IMR-90 (cell line): ENCODE measurements at regions not wholly inside any gene's neighbourhood (a gene's known extent, or its start where the extent isn't known, plus 50 kb on each side); places are given as distances from the start of the nearest gene placed in this dataset.
A peak's percentile ranks its signal among the peaks of the same experiment; 100 is the strongest.

ENCODE experiments used
- ATAC-seq: fragments of 200-7000 bp; cut with Tn5 transposase; 2 replicates; pipeline ENCODE4 v1.9.1; 2020; ENCODE audit warnings: low read depth, mild to moderate bottlenecking, moderate library complexity
- BruUV-seq: library from RNA; stranded (reverse); fragments of 400-500 nt; replicated peaks from 2 replicates; lab custom pipeline; 2021; lab: Mats Ljungman, UMichigan
- CTCF ChIA-PET: fragments of 300-600 bp; formaldehyde crosslinking; extraction: SDS; loops from one replicate; lab custom pipeline; 2021; ENCODE audit warnings: antibody characterized with exemption; lab: Yijun Ruan, JAX
- POLR2A ChIA-PET: fragments of 300-600 bp; sonication (Branson Sonifier 250); formaldehyde crosslinking; loops from one replicate; lab custom pipeline; 2022; ENCODE audit warnings: antibody characterized with exemption; ENCODE audit not compliant: unreplicated experiment; lab: Charles Lee
- DNase-seq: peaks from one replicate; pipeline ENCODE4 v3.0.0; 2013
- H2AFZ ChIP-seq: replicated peaks from 2 replicates; pipeline ENCODE3; 2013; ENCODE audit warnings: low read length, mild to moderate bottlenecking; ENCODE audit not compliant: poor library complexity
- H2AK5ac ChIP-seq: 2 replicates; pipeline ENCODE4 v1.6.1; 2013; ENCODE audit warnings: low read depth, low read length, inconsistent platforms
- H2AK9ac ChIP-seq: replicated peaks from 2 replicates; pipeline ENCODE3; 2013; ENCODE audit warnings: mild to moderate bottlenecking, low read depth, low read length, moderate library complexity; ENCODE audit not compliant: poor library complexity
- H2BK120ac ChIP-seq: 2 replicates; pipeline ENCODE4 v1.6.1; 2013; ENCODE audit warnings: low read depth, low read length, inconsistent platforms
- H2BK15ac ChIP-seq: 3 replicates; pipeline ENCODE4 v1.6.1; 2013; ENCODE audit warnings: low read depth, low read length, inconsistent platforms
- H2BK20ac ChIP-seq: 2 replicates; pipeline ENCODE4 v1.6.1; 2013; ENCODE audit warnings: low read depth, mild to moderate bottlenecking, inconsistent platforms, low read length, moderate library complexity
- H2BK5ac ChIP-seq: 2 replicates; pipeline ENCODE4 v1.6.1; 2013; ENCODE audit warnings: mild to moderate bottlenecking, low read depth, low read length, inconsistent platforms; ENCODE audit not compliant: poor library complexity, severe bottlenecking
- H3K14ac ChIP-seq: replicated peaks from 2 replicates; pipeline ENCODE4 v1.6.1; 2013; ENCODE audit warnings: low read depth, low read length, inconsistent platforms
- H3K18ac ChIP-seq: 2 replicates; pipeline ENCODE4 v1.6.1; 2013; ENCODE audit warnings: low read depth, low read length, control low read depth
- H3K23ac ChIP-seq: 2 replicates; pipeline ENCODE4 v1.6.1; 2013; ENCODE audit warnings: low read depth, low read length, inconsistent platforms
- H3K27ac ChIP-seq: 2 replicates; pipeline ENCODE4 v1.5.1; 2013; ENCODE audit warnings: mild to moderate bottlenecking, control low read depth, low read length; ENCODE audit not compliant: insufficient read depth
- H3K27me3 ChIP-seq: 2 replicates; pipeline ENCODE4 v1.6.1; 2013; ENCODE audit warnings: low read length; ENCODE audit not compliant: control insufficient read depth, insufficient read depth
- H3K36me3 ChIP-seq: 2 replicates; pipeline ENCODE4 v1.6.1; 2013; ENCODE audit warnings: low read length, mixed read lengths; ENCODE audit not compliant: control insufficient read depth, insufficient read depth
- H3K4ac ChIP-seq: 2 replicates; pipeline ENCODE4 v1.6.1; 2013; ENCODE audit warnings: low read depth, low read length, inconsistent platforms
- H3K4me1 ChIP-seq: 2 replicates; pipeline ENCODE4 v1.6.1; 2013; ENCODE audit warnings: low read length, mixed read lengths; ENCODE audit not compliant: control insufficient read depth, insufficient read depth
- H3K4me2 ChIP-seq: 2 replicates; pipeline ENCODE4 v1.6.1; 2013; ENCODE audit warnings: low read depth, mild to moderate bottlenecking, control low read depth, low read length, moderate library complexity
- H3K4me3 ChIP-seq: 2 replicates; pipeline ENCODE4 v1.5.1; 2013; ENCODE audit warnings: low read depth, mild to moderate bottlenecking, control low read depth, low read length, moderate library complexity; ENCODE audit not compliant: insufficient read depth
- H3K56ac ChIP-seq: 2 replicates; pipeline ENCODE4 v1.6.1; 2013; ENCODE audit warnings: low read length, inconsistent platforms; ENCODE audit not compliant: insufficient read depth; ENCODE audit errors: extremely low read depth
- H3K79me1 ChIP-seq, 2 experiments: 2 replicates each; pipeline ENCODE4 v1.6.1; 2013; ENCODE audit warnings: low read length in 2 of 2, inconsistent platforms in 1 of 2, low read depth in 1 of 2
- H3K9ac ChIP-seq: 2 replicates; pipeline ENCODE4 v1.6.1; 2013; ENCODE audit warnings: low read depth, low read length, control low read depth
- H3K9me1 ChIP-seq: 2 replicates; pipeline ENCODE4 v1.6.1; 2013; ENCODE audit warnings: low read length, inconsistent platforms; ENCODE audit not compliant: insufficient read depth
- H3K9me3 ChIP-seq: 2 replicates; pipeline ENCODE4 v1.6.1; 2013; ENCODE audit warnings: low read length; ENCODE audit not compliant: control insufficient read depth, insufficient read depth
- H4K20me1 ChIP-seq: 2 replicates; pipeline ENCODE4 v1.6.1; 2013; ENCODE audit warnings: low read length, inconsistent platforms; ENCODE audit not compliant: insufficient read depth
- H4K5ac ChIP-seq: 2 replicates; pipeline ENCODE4 v1.6.1; 2013; ENCODE audit warnings: mild to moderate bottlenecking, low read depth, low read length, control low read depth
- H4K8ac ChIP-seq, 2 experiments: 2 replicates each; pipeline ENCODE4 v1.6.1; 2013; ENCODE audit warnings: low read depth in 2 of 2, low read length in 2 of 2, control low read depth in 1 of 2, inconsistent platforms in 1 of 2
- H4K91ac ChIP-seq: 2 replicates; pipeline ENCODE4 v1.6.1; 2013; ENCODE audit warnings: low read depth, low read length, inconsistent platforms; ENCODE audit not compliant: insufficient read depth
- CEBPB ChIP-seq: IDR thresholded peaks from 2 replicates; pipeline ENCODE4 v1.6.1; 2012; ENCODE audit warnings: low read depth, low read length, improper control_type of control experiment
- CTCF ChIP-seq: conservative IDR thresholded peaks from 2 replicates; pipeline ENCODE4 v1.5.1; 2012; ENCODE audit warnings: mild to moderate bottlenecking, low read depth, low read length, improper control_type of control experiment
- MAFK ChIP-seq: IDR thresholded peaks from 2 replicates; pipeline ENCODE4 v1.6.1; 2012; ENCODE audit warnings: low read depth, low read length, improper control_type of control experiment
- MAZ ChIP-seq: IDR thresholded peaks from 2 replicates; pipeline ENCODE4 v1.6.1; 2012; ENCODE audit warnings: low read depth, mild to moderate bottlenecking, low read length, improper control_type of control experiment, moderate library complexity, borderline replicate concordance
- NFE2L2 ChIP-seq: fragments of 150-350 bp; IDR thresholded peaks from 2 replicates; pipeline ENCODE4 v1.6.1; 2016; ENCODE audit warnings: low read depth, mild to moderate bottlenecking, low read length
- POLR2A ChIP-seq: IDR thresholded peaks from 2 replicates; pipeline ENCODE4 v1.6.1; 2012; ENCODE audit warnings: mild to moderate bottlenecking, low read depth, low read length
- RAD21 ChIP-seq: IDR thresholded peaks from 2 replicates; pipeline ENCODE4 v1.6.1; 2012; ENCODE audit warnings: low read length, improper control_type of control experiment
- RFX5 ChIP-seq: IDR thresholded peaks from 2 replicates; pipeline ENCODE4 v1.8.0; 2012; ENCODE audit warnings: low read depth, mild to moderate bottlenecking, low read length, moderate library complexity
- WGBS, 2 experiments: methylation state at CpG; one replicate each; pipeline versions ENCODE4 v1.1.5 to v1.1.7; 2013; ENCODE audit warnings: missing lambda C conversion rate in 2 of 2; ENCODE audit not compliant: insufficient read length in 1 of 2; ENCODE audit errors: extremely low coverage in 2 of 2; 5-methylcytosine and 5-hydroxymethylcytosine counted together
- dilution Hi-C: fragments of 300-500 bp; cut with HindIII; formaldehyde crosslinking; loops from one replicate; pipeline ENCODE4 v1.14.3; 2018; ENCODE audit warnings: low sequenced_read_pairs; ENCODE audit not compliant: unreplicated experiment
- in situ Hi-C: fragments of 300-500 bp; cut with MboI; formaldehyde crosslinking; loops from 3 replicates; pipeline ENCODE4 v1.14.3; 2019; ENCODE audit warnings: low sequenced_read_pairs, inconsistent platforms, mixed read lengths
- intact Hi-C: fragments of 100-400 bp; cut with micrococcal nuclease; formaldehyde crosslinking; loops from 2 replicates; pipeline ENCODE4 v1.10.0; 2022

GRCh38 chr16:87221633-87222032 is 95.6 kb downstream of the C16orf95 start:
- POLR2A ChIA-PET: no interaction called here
- DNase-seq (no peak), ATAC-seq (no peak)
- intact Hi-C loops: no loop called here
- Histone ChIP-seq H2AK5ac (no peak overlapping the region; the same call in 1 of the 2 replicates), H2BK15ac (no peak overlapping the region), H3K18ac (no peak overlapping the region), H3K27me3 (no peaks in the 10 kb centered on the region), H3K4me3 (no peak overlapping the region), H3K56ac (no peak overlapping the region), H4K8ac (no peak overlapping the region), H3K4me2 (no peak overlapping the region), H3K4ac (no peak overlapping the region), H4K91ac (no peak overlapping the region), H3K9ac (no peak overlapping the region), H3K27ac (no peak overlapping the region), H4K20me1 (no peaks in the 10 kb centered on the region), H4K5ac (no peak overlapping the region), H3K9me3 (no peaks in the 10 kb centered on the region), H2BK5ac (peak overlapping the region; percentile 50), H3K14ac (no peak overlapping the region), H3K36me3 (no peaks in the 10 kb centered on the region), H2AFZ (no peak overlapping the region), H3K23ac (no peak overlapping the region), H2BK20ac (no peak overlapping the region), H2BK120ac (no peak overlapping the region), H3K9me1 (peaks cover 6% of the 10 kb centered on the region; the same call in 1 of the 2 replicates), H3K79me1 (no peaks in the 10 kb centered on the region), H2AK9ac (no peak overlapping the region), H3K4me1 (no peaks in the 10 kb centered on the region)
- dilution Hi-C loops: no loop called here
- BruUV-seq: no TSS peak
- 76% methylated on average over 3 of the region's 3 CpGs; no CpG with 5 or more reads in 1 of the 2 experiments for WGBS, 2 experiments
- in situ Hi-C loops: no loop called here
- CTCF ChIA-PET: no interaction called here
- TF ChIP-seq RFX5: no peak
- no peak for TF ChIP-seq POLR2A
- no peak for TF ChIP-seq MAFK
- no peak for TF ChIP-seq NFE2L2
- TF ChIP-seq RAD21: no peak
- no peak for TF ChIP-seq CTCF
- TF ChIP-seq CEBPB: no peak
- TF ChIP-seq MAZ: no peak
